HG03095 (cell line): ENCODE measurements at regions not wholly inside any gene's neighbourhood (a gene's known extent, or its start where the extent isn't known, plus 50 kb on each side); places are given as distances from the start of the nearest gene placed in this dataset.

Experiments
- ATAC-seq: cut with Tn5 transposase; IDR thresholded peaks from one replicate; pipeline ENCODE4 v1.9.1; 2021; ENCODE audit warnings: moderate library complexity; ENCODE audit not compliant: unreplicated experiment

DNA sequence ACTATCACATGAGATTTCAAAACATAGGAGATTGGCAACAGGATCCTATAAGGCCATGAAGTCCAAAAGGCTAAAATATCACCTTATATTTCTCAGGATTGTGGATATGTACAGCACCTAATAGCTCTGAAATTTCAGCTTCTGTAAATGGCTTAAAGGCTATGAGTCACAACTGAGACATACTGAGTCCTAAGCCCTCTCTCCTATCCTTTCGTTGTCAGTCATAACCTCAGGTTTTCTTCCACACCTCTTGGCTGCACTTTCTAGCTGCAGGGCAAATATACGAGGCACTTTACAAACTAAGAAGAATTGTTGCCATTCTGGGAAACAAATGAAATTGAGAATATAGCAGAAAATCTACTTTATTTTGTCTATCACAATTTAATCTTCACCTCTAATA lies 969.9 kb upstream of the EPHA7 start:
- no peak for ATAC-seq

DNA sequence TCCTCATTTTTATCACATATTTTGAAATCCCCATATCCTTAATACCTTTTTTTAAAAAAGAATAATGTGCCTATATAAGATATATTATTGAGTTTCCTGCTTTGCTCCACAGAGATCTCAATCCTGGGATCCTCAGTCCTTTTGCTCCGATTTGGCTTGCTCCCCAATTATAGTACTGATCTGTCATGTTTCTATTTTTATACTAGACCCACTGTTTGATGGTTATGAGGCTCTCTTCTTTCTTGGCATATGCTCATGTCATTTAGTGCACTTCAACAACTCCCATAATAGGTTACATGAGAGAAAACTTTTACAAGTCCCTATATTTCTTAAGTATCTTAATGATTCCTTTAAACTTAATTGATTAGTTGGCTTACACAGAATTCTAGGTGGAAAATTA lies 958.5 kb upstream of the EPHA7 start:
- no peak for ATAC-seq

DNA sequence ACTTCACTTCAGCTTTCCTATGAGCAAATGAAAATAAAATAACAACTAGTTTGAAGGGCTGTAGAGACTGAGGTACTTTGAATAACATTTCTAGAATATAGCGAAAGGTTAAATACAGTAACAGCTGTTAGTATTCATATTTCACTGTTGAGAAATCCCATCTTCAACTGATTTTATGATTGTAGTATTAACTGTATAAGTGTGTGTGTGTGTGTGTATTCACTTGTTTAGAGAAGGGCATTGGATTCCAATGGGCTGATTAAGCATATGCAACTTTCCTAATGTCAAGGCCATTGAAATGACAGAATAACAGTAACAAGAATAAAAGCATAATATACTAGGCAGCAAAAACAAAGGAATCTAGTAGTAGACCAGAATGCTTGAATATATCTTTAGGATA lies 957.5 kb upstream of the EPHA7 start:
- ATAC-seq: no peak

- no peak for ATAC-seq
Observed at GRCh38 chr6:94372229-94372628, 952.9 kb upstream of the EPHA7 start.

- no peak for ATAC-seq
Observed at GRCh38 chr6:94367316-94367715, 948.0 kb upstream of the EPHA7 start.

GRCh38 chr6:94362061-94362864 lies 942.9 kb upstream of the EPHA7 start:
- ATAC-seq: no peak

GRCh38 chr6:94361304-94362060 lies 942.1 kb upstream of the EPHA7 start:
- no peak for ATAC-seq

DNA sequence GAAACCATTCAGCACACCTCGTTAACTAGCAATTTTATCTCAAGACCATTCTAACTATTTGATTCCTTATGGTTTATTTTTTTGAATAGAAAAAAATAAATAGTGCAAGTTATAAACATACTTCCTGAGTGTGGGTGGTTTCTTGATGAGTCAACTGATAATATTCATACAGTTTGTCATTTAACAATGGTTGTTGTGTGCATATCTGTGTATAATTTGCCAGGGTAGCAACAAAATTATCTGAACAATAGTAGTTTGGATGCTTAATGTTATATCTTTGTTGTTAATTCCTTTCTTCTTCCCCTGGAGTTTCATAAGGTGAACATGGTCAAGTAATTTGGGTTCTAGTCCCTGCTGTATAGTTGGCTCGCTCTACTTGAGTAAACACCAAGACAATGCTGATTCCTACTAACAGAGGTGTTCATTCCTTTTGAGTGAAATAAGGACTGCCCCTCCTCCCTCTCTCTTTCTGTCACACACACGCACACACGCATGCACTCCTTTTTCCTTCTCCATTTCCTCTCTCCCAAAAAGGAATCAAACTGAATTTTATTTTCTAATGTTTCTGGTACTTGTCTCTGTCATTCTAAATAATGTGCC lies 938.1 kb upstream of the EPHA7 start:
- ATAC-seq: no peak

- no peak for ATAC-seq
Observed at GRCh38 chr6:94350833-94351232, 931.5 kb upstream of the EPHA7 start.

GRCh38 chr6:94349227-94349626 lies 929.9 kb upstream of the EPHA7 start:
- ATAC-seq: no peak

GRCh38 chr6:94344866-94345265 lies 925.5 kb upstream of the EPHA7 start:
- ATAC-seq: no peak

GRCh38 chr6:94341173-94341572 lies 921.8 kb upstream of the EPHA7 start:
- no peak for ATAC-seq

- ATAC-seq: no peak
Observed at GRCh38 chr6:94323853-94324252, 904.5 kb upstream of the EPHA7 start.

DNA sequence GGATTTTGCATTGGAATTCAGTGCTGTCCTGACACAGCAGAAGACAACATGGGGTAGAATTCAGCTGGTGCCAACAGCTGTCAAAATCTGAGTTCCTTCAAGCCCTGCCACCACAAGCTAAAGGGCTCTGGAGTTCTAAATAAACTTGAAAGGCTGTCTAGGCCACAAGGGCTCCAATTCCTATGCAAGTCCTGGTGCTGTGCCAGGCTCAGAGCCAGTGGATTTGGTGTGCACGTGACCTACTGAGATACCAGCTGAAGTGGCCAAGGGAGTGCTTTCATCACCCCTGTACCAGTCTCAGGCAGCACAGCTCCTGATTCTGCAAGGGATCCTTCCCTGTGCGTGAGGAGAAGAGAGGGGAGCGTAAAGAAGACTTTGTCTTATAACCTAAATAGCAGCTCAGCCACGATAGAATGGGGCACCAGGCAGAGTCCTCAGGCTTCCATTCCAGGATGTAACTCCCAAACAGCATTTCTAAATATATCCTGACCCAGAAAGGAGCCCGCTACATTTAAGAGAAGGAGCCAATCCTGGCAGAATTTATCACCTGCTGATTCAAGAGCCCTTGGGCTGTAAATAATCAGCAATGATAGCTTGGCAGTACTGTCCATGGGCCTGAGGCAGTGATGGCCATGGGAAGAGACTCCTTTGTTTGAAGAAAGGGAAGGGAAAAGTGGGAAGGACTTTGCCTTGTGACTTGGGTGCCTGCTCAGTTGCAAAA lies 881.2 kb upstream of the EPHA7 start:
- ATAC-seq: no peak

DNA sequence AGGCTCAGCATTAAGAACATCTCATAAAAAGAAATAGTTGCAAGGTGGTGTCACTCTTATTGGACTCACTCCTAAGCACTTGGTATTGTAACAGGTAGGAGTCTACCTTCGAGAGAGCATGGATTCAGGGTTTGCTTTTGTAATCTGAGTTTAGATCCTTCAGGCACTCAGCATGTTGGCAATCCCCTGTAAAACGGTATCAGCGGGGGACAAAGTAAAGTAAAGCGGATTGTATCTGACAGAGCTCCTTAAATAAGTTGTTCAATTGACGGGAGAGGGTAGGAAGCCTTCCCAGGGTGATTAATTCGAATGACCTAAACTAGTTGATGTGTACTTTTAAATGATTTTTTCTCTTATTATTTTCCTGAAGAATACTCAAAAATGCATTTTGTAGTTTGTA lies 869.8 kb upstream of the EPHA7 start:
- ATAC-seq: no peak

DNA sequence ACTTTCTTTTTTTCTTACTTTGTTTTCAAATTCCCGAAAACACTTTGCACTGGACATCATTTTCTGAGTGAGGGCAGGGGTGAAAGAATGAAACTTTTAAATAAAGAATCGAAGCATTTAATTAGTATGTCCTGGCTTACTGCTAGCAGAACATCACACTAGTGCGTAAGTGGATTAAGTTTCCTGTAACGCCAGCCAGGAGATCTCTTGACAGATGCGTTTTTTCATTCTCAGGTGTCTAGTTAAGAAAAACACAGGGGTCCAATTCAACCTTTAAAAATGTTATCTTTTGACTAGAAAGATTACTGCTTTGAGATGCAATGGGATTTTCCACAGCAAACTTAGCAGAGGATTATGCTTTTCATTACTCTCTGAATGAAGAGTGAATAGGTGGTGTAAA lies 858.8 kb upstream of the EPHA7 start:
- no peak for ATAC-seq

- ATAC-seq: no peak
Observed at GRCh38 chr6:94272327-94272726, 853.0 kb upstream of the EPHA7 start.

GRCh38 chr6:94270091-94270948 lies 851.0 kb upstream of the EPHA7 start:
- no peak for ATAC-seq

DNA sequence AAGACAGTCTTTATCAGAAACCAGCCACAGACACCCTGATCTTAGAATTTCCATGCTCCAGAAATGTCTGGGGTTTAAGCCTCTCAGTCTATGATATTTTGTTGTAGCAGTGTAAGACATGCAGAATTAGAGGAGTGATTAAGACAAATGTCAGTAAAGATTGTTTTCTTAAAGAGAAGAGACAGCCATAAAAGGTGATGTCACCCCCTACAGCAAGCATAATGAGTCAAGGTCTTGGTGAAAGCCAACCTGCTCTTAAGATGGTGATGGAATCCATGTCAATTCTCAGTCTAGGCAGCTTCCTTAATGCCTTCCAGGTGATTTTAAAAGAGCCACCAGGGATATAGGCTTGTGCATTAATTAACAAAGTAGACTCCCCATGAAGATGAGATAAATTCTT lies 849.9 kb upstream of the EPHA7 start:
- ATAC-seq: no peak

DNA sequence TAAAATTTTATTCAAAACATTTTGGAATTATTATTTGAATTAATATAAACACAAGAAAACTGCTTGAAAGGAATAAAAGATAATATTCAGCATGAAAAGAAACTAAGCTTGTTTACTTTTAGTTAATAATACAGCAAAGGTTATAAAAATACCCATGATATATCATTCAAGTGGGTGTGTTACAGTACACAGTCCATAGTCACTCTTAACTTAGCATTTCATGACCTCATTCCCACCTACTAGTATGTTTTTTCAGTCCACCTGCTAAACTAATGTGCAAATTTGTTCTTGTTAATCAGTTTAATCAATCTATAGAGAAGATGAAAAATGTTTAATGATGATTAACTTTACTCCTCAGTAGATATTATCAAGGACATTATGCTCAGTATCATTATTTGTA lies 841.4 kb upstream of the EPHA7 start:
- no peak for ATAC-seq
